Jurkat, Clone E6-1 (cell line): ENCODE measurements at regions not wholly inside any gene's neighbourhood (a gene's known extent, or its start where the extent isn't known, plus 50 kb on each side); places are given as distances from the start of the nearest gene placed in this dataset.
"Not testable (repeated sequence)": the region's sequence is repeated elsewhere in the genome, so short reads cannot be mapped to it uniquely, and the experiment has no call there.

Experiments
- DNase-seq: peaks from one replicate; pipeline ENCODE4 v3.0.0-alpha.2; 2011; ENCODE audit warnings: low read depth, low spot score
- H3K4me3 ChIP-seq: 2 replicates; pipeline ENCODE4 v1.5.1; 2011; ENCODE audit warnings: mild to moderate bottlenecking, low read length, control low read depth, moderate library complexity

GRCh38 chr14:43127874-43128273 is 1379.2 kb downstream of the FSCB start:
- H3K4me3 ChIP-seq, DNase-seq: not testable (repeated sequence)

- no peak for DNase-seq
Observed at GRCh38 chr14:43123544-43123943, 1383.5 kb downstream of the FSCB start.

GRCh38 chr14:43119672-43120071 is 1387.4 kb downstream of the FSCB start:
- no peak for DNase-seq
- no peak overlapping the region for H3K4me3 ChIP-seq

More at GRCh38 chr14:43123544-43123943, 1383.5 kb downstream of the FSCB start:
- no peak overlapping the region for H3K4me3 ChIP-seq

GRCh38 chr14:43116341-43116740 is 1390.7 kb downstream of the FSCB start:
- no peak for DNase-seq

GRCh38 chr14:43105305-43105704 is 1401.8 kb downstream of the FSCB start:
- H3K4me3 ChIP-seq, result no peak overlapping the region
- no peak for DNase-seq

More at GRCh38 chr14:43116341-43116740, 1390.7 kb downstream of the FSCB start:
- H3K4me3 ChIP-seq, result no peak overlapping the region

GRCh38 chr14:43090380-43090779 is 1416.7 kb downstream of the FSCB start:
- H3K4me3 ChIP-seq, result no peak overlapping the region
- DNase-seq, result no peak

- no peak for DNase-seq
- no peak overlapping the region for H3K4me3 ChIP-seq
Observed at GRCh38 chr14:43087666-43088065, 1419.4 kb downstream of the FSCB start.

- H3K4me3 ChIP-seq, result no peak overlapping the region
- no peak for DNase-seq
Observed at GRCh38 chr14:43085819-43086218, 1421.3 kb downstream of the FSCB start.

- not testable (repeated sequence) for DNase-seq, H3K4me3 ChIP-seq
Observed at GRCh38 chr14:43067372-43067771, 1439.7 kb downstream of the FSCB start.

- no peak for DNase-seq
- no peak overlapping the region for H3K4me3 ChIP-seq
Observed at GRCh38 chr14:43056106-43056505, 1449.4 kb downstream of the LRFN5 start.

- H3K4me3 ChIP-seq, result no peak overlapping the region
- no peak for DNase-seq
Observed at GRCh38 chr14:43052897-43053296, 1446.2 kb downstream of the LRFN5 start.

GRCh38 chr14:43043850-43044249 is 1437.2 kb downstream of the LRFN5 start:
- no peak for DNase-seq
- H3K4me3 ChIP-seq, result no peak overlapping the region

- no peak overlapping the region for H3K4me3 ChIP-seq
- no peak for DNase-seq
Observed at GRCh38 chr14:43042408-43042807, 1435.7 kb downstream of the LRFN5 start.

GRCh38 chr14:43041976-43042375 is 1435.3 kb downstream of the LRFN5 start:
- no peak for DNase-seq
- no peak overlapping the region for H3K4me3 ChIP-seq

- no peak overlapping the region for H3K4me3 ChIP-seq
- DNase-seq, result no peak
Observed at GRCh38 chr14:43041207-43041606, 1434.5 kb downstream of the LRFN5 start.

GRCh38 chr14:43039881-43040280 is 1433.2 kb downstream of the LRFN5 start:
- DNase-seq, result no peak
- H3K4me3 ChIP-seq, result no peak overlapping the region

GRCh38 chr14:43031598-43031997 is 1424.9 kb downstream of the LRFN5 start:
- no peak for DNase-seq
- H3K4me3 ChIP-seq, result no peak overlapping the region

- DNase-seq, result no peak
- H3K4me3 ChIP-seq, result no peak overlapping the region
Observed at GRCh38 chr14:43022094-43022800, 1415.6 kb downstream of the LRFN5 start.

- no peak for DNase-seq
Observed at GRCh38 chr14:43019826-43020225, 1413.2 kb downstream of the LRFN5 start.

GRCh38 chr14:43014338-43014737 is 1407.7 kb downstream of the LRFN5 start:
- H3K4me3 ChIP-seq, result no peak overlapping the region
- no peak for DNase-seq

More at GRCh38 chr14:43019826-43020225, 1413.2 kb downstream of the LRFN5 start:
- H3K4me3 ChIP-seq, result no peak overlapping the region

- no peak overlapping the region for H3K4me3 ChIP-seq
- no peak for DNase-seq
Observed at GRCh38 chr14:43012817-43013216, 1406.1 kb downstream of the LRFN5 start.
